ENCODE measurements at regions not wholly inside any gene's neighbourhood (a gene's known extent, or its start where the extent isn't known, plus 50 kb on each side); places are given as distances from the start of the nearest gene placed in this dataset.
"Not testable (repeated sequence)": the region's sequence is repeated elsewhere in the genome, so short reads cannot be mapped to it uniquely, and the experiment has no call there.

- no peak for DNase-seq
Measured at GRCh38 chr4:140244328-140244727, 90.3 kb upstream of the MAML3 start.

- DNase-seq, result peak; percentile 72
Measured at GRCh38 chr4:140243278-140243753, 89.3 kb upstream of the MAML3 start.

GRCh38 chr4:140242357-140243277 lies 88.6 kb upstream of the MAML3 start:
- no peak for DNase-seq

GRCh38 chr4:140240237-140240636 lies 86.3 kb upstream of the MAML3 start:
- DNase-seq, result peak; percentile 59

GRCh38 chr4:140239311-140239710 lies 85.3 kb upstream of the MAML3 start:
- peak; percentile 11 for DNase-seq

- DNase-seq, result peak; percentile 97
Measured at GRCh38 chr4:140238351-140239056, 84.5 kb upstream of the MAML3 start.

GRCh38 chr4:140237616-140238350 lies 83.8 kb upstream of the MAML3 start:
- peak; percentile 78 for DNase-seq

GRCh38 chr4:140236654-140237169 lies 82.7 kb upstream of the MAML3 start:
- DNase-seq, result no peak

- no peak for DNase-seq
Measured at GRCh38 chr4:140234697-140235060, 80.7 kb upstream of the MAML3 start.

- no peak for DNase-seq
Measured at GRCh38 chr4:140233791-140234696, 80.1 kb upstream of the MAML3 start.

GRCh38 chr4:140229881-140230280 lies 75.9 kb upstream of the MAML3 start:
- DNase-seq, result no peak

- DNase-seq, result no peak
Measured at GRCh38 chr4:140227286-140227685, 73.3 kb upstream of the MAML3 start.

- DNase-seq, result no peak
Measured at GRCh38 chr4:140223056-140223810, 69.2 kb upstream of the MAML3 start.

- no peak for DNase-seq
Measured at GRCh38 chr4:140222171-140222570, 68.2 kb upstream of the MAML3 start.

- no peak for DNase-seq
Measured at GRCh38 chr4:140220058-140220457, 66.1 kb upstream of the MAML3 start.

GRCh38 chr4:140219567-140219966 lies 65.6 kb upstream of the MAML3 start:
- DNase-seq, result no peak

GRCh38 chr4:140219070-140219469 lies 65.1 kb upstream of the MAML3 start:
- not testable (repeated sequence) for DNase-seq

GRCh38 chr4:140213749-140214148 lies 59.8 kb upstream of the MAML3 start:
- DNase-seq, result no peak

- DNase-seq, result no peak
Measured at GRCh38 chr4:140213116-140213515, 59.1 kb upstream of the MAML3 start.

GRCh38 chr4:140212646-140213045 lies 58.7 kb upstream of the MAML3 start:
- DNase-seq, result no peak

- no peak for DNase-seq
Measured at GRCh38 chr4:140212194-140212593, 58.2 kb upstream of the MAML3 start.
